Astrocyte (in vitro differentiated cells and primary cell): ENCODE measurements at regions not wholly inside any gene's neighbourhood (a gene's known extent, or its start where the extent isn't known, plus 50 kb on each side); places are given as distances from the start of the nearest gene placed in this dataset.

Source experiments
- DNase-seq: peaks from one replicate; pipeline ENCODE4 v3.0.0-alpha.2; 2010; ENCODE audit warnings: low read depth
- FAIRE-seq: peaks from 2 replicates; lab custom pipeline; 2011; peaks lifted over from hg19 to GRCh38; lab: Jason Lieb, UNC
- H2AFZ ChIP-seq: 2 replicates; pipeline ENCODE4 v1.6.0; 2012; ENCODE audit warnings: low read depth, low read length, inconsistent platforms
- H3K27ac ChIP-seq: 2 replicates; pipeline ENCODE4 v1.5.1; 2011; ENCODE audit warnings: low read depth, low read length, inconsistent platforms
- H3K27me3 ChIP-seq: 2 replicates; pipeline ENCODE4 v1.6.0; 2011; ENCODE audit warnings: low read length, inconsistent platforms; ENCODE audit not compliant: insufficient read depth
- H3K36me3 ChIP-seq: 2 replicates; pipeline ENCODE4 v1.5.1; 2011; ENCODE audit warnings: low read length, inconsistent platforms; ENCODE audit not compliant: insufficient read depth
- H3K4me1 ChIP-seq: 2 replicates; pipeline ENCODE4 v1.5.1; 2011; ENCODE audit warnings: low read length, inconsistent platforms; ENCODE audit not compliant: insufficient read depth
- H3K4me2 ChIP-seq: 2 replicates; pipeline ENCODE4 v1.6.0; 2012; ENCODE audit warnings: low read length, inconsistent platforms
- H3K4me3 ChIP-seq: 2 replicates; pipeline ENCODE4 v1.5.1; 2011; ENCODE audit warnings: low read depth, mild to moderate bottlenecking, low read length, inconsistent platforms; ENCODE audit not compliant: insufficient read depth
- H3K79me2 ChIP-seq: 2 replicates; pipeline ENCODE4 v1.6.0; 2012; ENCODE audit warnings: mild to moderate bottlenecking, low read length, inconsistent platforms; ENCODE audit not compliant: insufficient read depth
- H3K9ac ChIP-seq: 2 replicates; pipeline ENCODE4 v1.6.0; 2012; ENCODE audit warnings: mild to moderate bottlenecking, low read length, inconsistent platforms
- H3K9me3 ChIP-seq: 2 replicates; pipeline ENCODE4 v1.5.1; 2012; ENCODE audit warnings: low read depth, mild to moderate bottlenecking, low read length, inconsistent platforms; ENCODE audit not compliant: insufficient read depth
- H4K20me1 ChIP-seq: 2 replicates; pipeline ENCODE4 v1.6.0; 2012; ENCODE audit warnings: low read length, inconsistent platforms; ENCODE audit not compliant: insufficient read depth
- H3K27ac Mint-ChIP-seq: one replicate; pipeline ENCODE4 v1.8.0; 2021; ENCODE audit warnings: mild to moderate bottlenecking, mixed read lengths; ENCODE audit not compliant: unreplicated experiment
- H3K27me3 Mint-ChIP-seq: one replicate; pipeline ENCODE4 v1.8.0; 2021; ENCODE audit warnings: low read depth, mixed read lengths; ENCODE audit not compliant: unreplicated experiment
- H3K36me3 Mint-ChIP-seq: one replicate; pipeline ENCODE4 v1.8.0; 2021; ENCODE audit warnings: low read depth, mixed read lengths; ENCODE audit not compliant: unreplicated experiment
- H3K4me1 Mint-ChIP-seq: one replicate; pipeline ENCODE4 v1.8.0; 2021; ENCODE audit warnings: low read depth, mixed read lengths; ENCODE audit not compliant: unreplicated experiment
- H3K4me3 Mint-ChIP-seq: one replicate; pipeline ENCODE4 v1.8.0; 2021; ENCODE audit warnings: mild to moderate bottlenecking, moderate library complexity, mixed read lengths; ENCODE audit not compliant: unreplicated experiment
- H3K9me3 Mint-ChIP-seq: one replicate; pipeline ENCODE4 v1.8.0; 2021; ENCODE audit warnings: mild to moderate bottlenecking, mixed read lengths; ENCODE audit not compliant: unreplicated experiment
- CTCF ChIP-seq: IDR thresholded peaks from 2 replicates; pipeline ENCODE4 v1.5.1; 2011; ENCODE audit warnings: low read depth, mild to moderate bottlenecking, inconsistent platforms, low read length, moderate library complexity; ENCODE audit not compliant: insufficient read depth
- EZH2 ChIP-seq: IDR thresholded peaks from 2 replicates; pipeline ENCODE4 v1.6.1; 2012; ENCODE audit warnings: mild to moderate bottlenecking, low read length, inconsistent platforms; ENCODE audit not compliant: insufficient read depth

GRCh38 chr2:16060125-16060935, 120.0 kb downstream of the MYCN start:
- Mint-ChIP-seq H3K4me1 (no peaks in the 10 kb centered on the region), H3K9me3 (peaks cover 20% of the 10 kb centered on the region), H3K4me3 (no peak overlapping the region), H3K36me3 (no peaks in the 10 kb centered on the region), H3K27ac (no peak overlapping the region), H3K27me3 (peaks cover 12% of the 10 kb centered on the region)
- no peaks in the 10 kb centered on the region for H3K27me3 ChIP-seq
- H3K4me3 ChIP-seq: no peak overlapping the region
- H3K79me2 ChIP-seq: no peaks in the 10 kb centered on the region
- H2AFZ ChIP-seq: no peak overlapping the region
- TF ChIP-seq CTCF (no peak), EZH2 (no peak)
- no peak overlapping the region for H3K9ac ChIP-seq
- peaks cover 21% of the 10 kb centered on the region for H3K9me3 ChIP-seq
- no peaks in the 10 kb centered on the region for H3K36me3 ChIP-seq
- DNase-seq (no peak), FAIRE-seq (no peak)
- H3K4me2 ChIP-seq: no peak overlapping the region
- H4K20me1 ChIP-seq: no peaks in the 10 kb centered on the region
- no peak overlapping the region for H3K27ac ChIP-seq
- H3K4me1 ChIP-seq: no peaks in the 10 kb centered on the region

- H3K9ac ChIP-seq: no peak overlapping the region
- no peaks in the 10 kb centered on the region for H3K36me3 ChIP-seq
- Mint-ChIP-seq H3K27ac (no peak overlapping the region), H3K9me3 (peaks cover 20% of the 10 kb centered on the region), H3K4me1 (no peaks in the 10 kb centered on the region), H3K27me3 (peaks cover 15% of the 10 kb centered on the region), H3K36me3 (no peaks in the 10 kb centered on the region), H3K4me3 (no peak overlapping the region)
- FAIRE-seq (no peak), DNase-seq (no peak)
- H2AFZ ChIP-seq: no peak overlapping the region
- H3K27me3 ChIP-seq: no peaks in the 10 kb centered on the region
- TF ChIP-seq EZH2 (no peak), CTCF (no peak)
- no peak overlapping the region for H3K4me3 ChIP-seq
- no peaks in the 10 kb centered on the region for H3K79me2 ChIP-seq
- no peak overlapping the region for H3K4me2 ChIP-seq
- no peaks in the 10 kb centered on the region for H4K20me1 ChIP-seq
- peaks cover 21% of the 10 kb centered on the region for H3K9me3 ChIP-seq
- no peak overlapping the region for H3K27ac ChIP-seq
- H3K4me1 ChIP-seq: no peaks in the 10 kb centered on the region
These were observed 119.2 kb downstream of the MYCN start for GRCh38 chr2:16059393-16060016.
